ENCODE measurements at regions not wholly inside any gene's neighbourhood (a gene's known extent, or its start where the extent isn't known, plus 50 kb on each side); places are given as distances from the start of the nearest gene placed in this dataset.

DNA sequence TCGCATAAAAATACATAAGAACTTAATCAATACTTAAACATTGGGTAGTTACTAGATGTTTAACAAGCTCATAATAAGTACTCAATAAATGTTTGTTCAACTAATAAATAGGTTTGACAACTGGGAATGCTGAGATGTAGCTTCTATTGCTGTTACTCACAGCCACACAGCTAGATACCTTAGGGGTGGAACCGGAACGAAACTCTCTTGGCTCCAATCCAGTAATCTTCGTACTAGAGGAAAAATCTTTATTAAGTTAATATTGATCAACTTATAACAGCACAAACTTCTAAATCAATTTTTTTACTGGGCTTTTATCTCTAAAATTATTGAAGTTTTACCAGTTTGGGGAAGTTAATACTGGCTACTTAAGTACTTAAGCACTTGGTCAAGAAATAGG, 247.8 kb downstream of the PAX3 start:
- H3K79me2 ChIP-seq, result no peaks in the 10 kb centered on the region
- H3K4me2 ChIP-seq, result no peak overlapping the region
- TF ChIP-seq, protein P1, sequence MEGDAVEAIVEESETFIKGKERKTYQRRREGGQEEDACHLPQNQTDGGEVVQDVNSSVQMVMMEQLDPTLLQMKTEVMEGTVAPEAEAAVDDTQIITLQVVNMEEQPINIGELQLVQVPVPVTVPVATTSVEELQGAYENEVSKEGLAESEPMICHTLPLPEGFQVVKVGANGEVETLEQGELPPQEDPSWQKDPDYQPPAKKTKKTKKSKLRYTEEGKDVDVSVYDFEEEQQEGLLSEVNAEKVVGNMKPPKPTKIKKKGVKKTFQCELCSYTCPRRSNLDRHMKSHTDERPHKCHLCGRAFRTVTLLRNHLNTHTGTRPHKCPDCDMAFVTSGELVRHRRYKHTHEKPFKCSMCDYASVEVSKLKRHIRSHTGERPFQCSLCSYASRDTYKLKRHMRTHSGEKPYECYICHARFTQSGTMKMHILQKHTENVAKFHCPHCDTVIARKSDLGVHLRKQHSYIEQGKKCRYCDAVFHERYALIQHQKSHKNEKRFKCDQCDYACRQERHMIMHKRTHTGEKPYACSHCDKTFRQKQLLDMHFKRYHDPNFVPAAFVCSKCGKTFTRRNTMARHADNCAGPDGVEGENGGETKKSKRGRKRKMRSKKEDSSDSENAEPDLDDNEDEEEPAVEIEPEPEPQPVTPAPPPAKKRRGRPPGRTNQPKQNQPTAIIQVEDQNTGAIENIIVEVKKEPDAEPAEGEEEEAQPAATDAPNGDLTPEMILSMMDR (IDR thresholded peaks at IDR 0.05; ENCODE audit: poor library complexity), result no peak
- no peak for TF ChIP-seq EZH2phosphoT487 (IDR thresholded peaks at IDR 0.05; ENCODE audit: low read depth, severe bottlenecking, unreplicated experiment)
- 72% methylated on average over 4 of the region's 4 CpGs for WGBS (ENCODE audit: low lambda C conversion rate, missing lambda C conversion rate)
- H4K20me1 ChIP-seq (ENCODE audit: insufficient read depth, poor library complexity, severe bottlenecking), result no peaks in the 10 kb centered on the region
- no peak for DNase-seq (ENCODE audit: low spot score)
- H2AFZ ChIP-seq, result no peak overlapping the region
- no peak overlapping the region for H3K4me3 ChIP-seq
- H3K4me1 ChIP-seq (ENCODE audit: insufficient read depth), result no peaks in the 10 kb centered on the region
- no peaks in the 10 kb centered on the region for H3K9me2 ChIP-seq (replicated peaks; ENCODE audit: insufficient read depth)
- H3K9me3 ChIP-seq (ENCODE audit: low read depth), result no peaks in the 10 kb centered on the region
- peaks cover 60% of the 10 kb centered on the region for H3K27me3 ChIP-seq
- no peak overlapping the region for H3K27ac ChIP-seq
- no peaks in the 10 kb centered on the region for H3K36me3 ChIP-seq (replicated peaks; ENCODE audit: insufficient read depth, low read depth)

DNA sequence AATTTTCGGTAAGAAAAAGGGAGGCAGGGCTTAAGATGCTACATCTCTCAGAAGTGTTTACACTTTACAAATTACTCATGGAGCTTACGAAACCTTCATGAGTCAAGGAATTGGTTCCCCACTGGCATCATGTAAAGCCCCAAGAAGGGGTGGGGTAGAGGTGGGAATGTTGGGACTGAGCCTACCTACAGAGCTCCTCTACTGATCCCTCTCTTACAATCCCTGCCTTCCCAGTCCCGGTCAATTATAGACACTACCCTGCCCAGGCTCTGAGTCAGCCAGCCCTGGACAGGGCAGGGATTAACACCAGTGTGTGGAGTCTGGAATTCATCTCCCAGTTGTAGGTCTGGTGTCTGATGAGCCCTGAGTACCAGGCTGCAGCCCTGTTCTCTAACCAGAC, 248.9 kb downstream of the PAX3 start:
- no peak for TF ChIP-seq EZH2 (IDR thresholded peaks at IDR 0.05; ENCODE audit: borderline replicate concordance)
- TF ChIP-seq, protein P1 (IDR thresholded peaks at IDR 0.05; ENCODE audit: poor library complexity), result no peak
- no peak for TF ChIP-seq EZH2phosphoT487 (IDR thresholded peaks at IDR 0.05; ENCODE audit: low read depth, severe bottlenecking, unreplicated experiment)
- H2AFZ ChIP-seq, result no peak overlapping the region
- no peaks in the 10 kb centered on the region for H3K36me3 ChIP-seq (replicated peaks; ENCODE audit: insufficient read depth, low read depth)
- H3K9me3 ChIP-seq (ENCODE audit: low read depth), result no peaks in the 10 kb centered on the region
- H3K9me2 ChIP-seq (replicated peaks; ENCODE audit: insufficient read depth), result no peaks in the 10 kb centered on the region
- H3K4me1 ChIP-seq (ENCODE audit: insufficient read depth), result no peaks in the 10 kb centered on the region
- WGBS (ENCODE audit: low lambda C conversion rate, missing lambda C conversion rate), result 61% methylated on average over 3 of the region's 3 CpGs
- no peaks in the 10 kb centered on the region for H4K20me1 ChIP-seq (ENCODE audit: insufficient read depth, poor library complexity, severe bottlenecking)
- no peak overlapping the region for H3K4me3 ChIP-seq
- no peaks in the 10 kb centered on the region for H3K79me2 ChIP-seq
- peaks cover 50% of the 10 kb centered on the region for H3K27me3 ChIP-seq
- no peak overlapping the region for H3K4me2 ChIP-seq
- DNase-seq (ENCODE audit: low spot score), result no peak
- H3K27ac ChIP-seq, result no peak overlapping the region

DNA sequence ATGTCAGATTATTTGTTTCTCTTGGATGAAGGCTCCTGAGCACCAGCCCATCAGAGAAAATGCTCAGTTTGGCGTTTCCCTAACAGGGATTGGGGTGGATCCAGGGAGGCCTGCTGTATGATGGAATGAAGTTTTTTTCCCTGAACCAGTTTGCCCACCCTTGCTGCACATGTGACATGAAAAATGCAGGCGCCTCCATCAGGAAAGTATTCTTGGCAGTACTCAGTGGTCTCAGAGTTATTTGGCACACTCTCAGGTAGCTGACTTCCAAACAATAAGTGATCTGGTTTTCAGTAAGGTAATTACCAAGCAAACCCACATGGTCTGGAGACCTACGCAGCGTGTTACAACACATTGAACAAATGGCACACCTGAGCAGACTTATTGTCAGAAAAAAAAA, 254.9 kb downstream of the PAX3 start:
- Histone ChIP-seq H3K27ac (no peak overlapping the region), H3K9me2 (replicated peaks; ENCODE audit: insufficient read depth) (no peaks in the 10 kb centered on the region), H3K79me2 (no peaks in the 10 kb centered on the region), H3K4me1 (ENCODE audit: insufficient read depth) (no peaks in the 10 kb centered on the region), H3K36me3 (replicated peaks; ENCODE audit: insufficient read depth, low read depth) (no peaks in the 10 kb centered on the region), H4K20me1 (ENCODE audit: insufficient read depth, poor library complexity, severe bottlenecking) (no peaks in the 10 kb centered on the region), H3K4me3 (no peak overlapping the region), H3K4me2 (no peak overlapping the region), H2AFZ (no peak overlapping the region), H3K27me3 (peaks cover 14% of the 10 kb centered on the region), H3K9me3 (ENCODE audit: low read depth) (no peaks in the 10 kb centered on the region)
- WGBS (ENCODE audit: low lambda C conversion rate, missing lambda C conversion rate), result 73% methylated on average over 4 of the region's 4 CpGs
- TF ChIP-seq, protein P1 (IDR thresholded peaks at IDR 0.05; ENCODE audit: poor library complexity), result no peak
- DNase-seq (ENCODE audit: low spot score), result no peak

DNA sequence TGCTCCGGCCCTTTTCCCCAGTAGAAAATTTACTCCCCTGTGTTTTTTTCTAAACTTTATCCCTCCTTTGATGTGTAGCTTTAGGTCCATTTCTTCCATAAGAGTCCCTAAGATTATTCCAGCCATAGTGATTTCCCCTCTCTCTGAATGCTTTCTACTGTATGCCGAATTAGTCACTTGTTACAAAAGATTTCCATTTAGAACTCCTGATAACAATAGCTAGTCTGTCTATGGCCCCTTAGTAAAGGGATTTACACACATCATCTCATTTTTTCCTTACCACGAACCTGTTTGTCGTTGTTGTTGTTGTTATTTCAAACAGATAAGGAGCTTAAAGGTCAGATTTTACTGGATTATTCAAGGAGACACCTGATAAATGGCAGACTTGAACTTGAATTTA, 256.1 kb downstream of the PAX3 start:
- Histone ChIP-seq H3K4me3 (no peak overlapping the region), H3K79me2 (no peaks in the 10 kb centered on the region), H3K27me3 (peaks cover 8% of the 10 kb centered on the region), H3K4me2 (no peak overlapping the region), H4K20me1 (ENCODE audit: insufficient read depth, poor library complexity, severe bottlenecking) (no peaks in the 10 kb centered on the region), H3K27ac (no peak overlapping the region), H3K4me1 (ENCODE audit: insufficient read depth) (no peaks in the 10 kb centered on the region), H2AFZ (no peak overlapping the region), H3K9me2 (replicated peaks; ENCODE audit: insufficient read depth) (no peaks in the 10 kb centered on the region), H3K9me3 (ENCODE audit: low read depth) (no peaks in the 10 kb centered on the region), H3K36me3 (replicated peaks; ENCODE audit: insufficient read depth, low read depth) (no peaks in the 10 kb centered on the region)
- TF ChIP-seq EZH2 (IDR thresholded peaks at IDR 0.05; ENCODE audit: borderline replicate concordance) (no peak), EZH2phosphoT487 (IDR thresholded peaks at IDR 0.05; ENCODE audit: low read depth, severe bottlenecking, unreplicated experiment) (no peak)
- TF ChIP-seq, protein P1 (IDR thresholded peaks at IDR 0.05; ENCODE audit: poor library complexity), result no peak
- no peak for DNase-seq (ENCODE audit: low spot score)
- 44% methylated on average over 4 of the region's 4 CpGs for WGBS (ENCODE audit: low lambda C conversion rate, missing lambda C conversion rate)
